OCI-LY3 (cell line): ENCODE measurements at regions not wholly inside any gene's neighbourhood (a gene's known extent, or its start where the extent isn't known, plus 50 kb on each side); places are given as distances from the start of the nearest gene placed in this dataset.

ENCODE experiments used
- CTCF ChIP-seq: fragments of 200-600, 300-600 bp; sonication (generic); IDR thresholded peaks from 2 replicates; pipeline ENCODE4 v1.5.1; 2014; ENCODE audit warnings: antibody characterized with exemption, low read length, low read depth
- EZH2phosphoT487 ChIP-seq: fragments of 200-600 bp; shearing (Covaris generic); IDR thresholded peaks from 2 replicates; pipeline ENCODE4 v1.6.1; 2018; ENCODE audit warnings: antibody characterized with exemption, mixed run types, low read depth

DNA sequence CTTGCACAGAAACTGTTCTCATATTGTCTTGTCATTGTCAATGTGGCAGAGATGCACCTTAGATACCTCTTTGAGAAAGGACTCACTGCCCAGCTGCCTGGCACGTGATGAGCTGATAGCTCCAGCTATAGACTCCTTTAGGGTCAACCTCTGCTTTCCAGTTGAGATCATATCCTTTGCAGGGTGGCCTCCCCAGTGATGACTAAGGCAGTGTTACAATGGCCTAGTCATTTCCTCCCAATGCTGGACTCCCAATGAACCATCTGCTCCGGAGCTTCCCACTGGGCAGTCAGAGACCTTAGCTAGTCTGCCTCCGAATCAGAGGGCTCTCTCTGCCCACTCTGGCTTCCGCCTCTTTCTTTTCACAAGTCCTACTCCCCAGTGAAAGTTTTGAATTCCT lies 79.5 kb downstream of the CHRD start:
- TF ChIP-seq CTCF (no peak), EZH2phosphoT487 (no peak)
